Choroid plexus epithelial cell (primary cell): ENCODE measurements at regions not wholly inside any gene's neighbourhood (a gene's known extent, or its start where the extent isn't known, plus 50 kb on each side); places are given as distances from the start of the nearest gene placed in this dataset.
"Not testable (repeated sequence)": the region's sequence is repeated elsewhere in the genome, so short reads cannot be mapped to it uniquely, and the experiment has no call there.

Source experiments
- DNase-seq: peaks from one replicate; pipeline ENCODE4 v3.0.0-alpha.2; 2010; ENCODE audit warnings: low read depth
- H3K4me3 ChIP-seq: 2 replicates; pipeline ENCODE4 v1.5.1; 2011; ENCODE audit warnings: low read depth, mild to moderate bottlenecking, control low read depth, low read length, moderate library complexity
- CTCF ChIP-seq: conservative IDR thresholded peaks from 2 replicates; pipeline ENCODE4 v1.5.1; 2011; ENCODE audit warnings: low read depth, mild to moderate bottlenecking, control low read depth, inconsistent platforms, low read length, moderate library complexity

- no peak for DNase-seq
- TF ChIP-seq CTCF = no peak
- H3K4me3 ChIP-seq = no peak overlapping the region
Measured at GRCh38 chr5:17748941-17749340, 114.7 kb downstream of the TAF11L14 start.

GRCh38 chr5:17755406-17755805, 121.1 kb downstream of the TAF11L14 start:
- not testable (repeated sequence) for DNase-seq, H3K4me3 ChIP-seq

- no peak overlapping the region for H3K4me3 ChIP-seq
- no peak for TF ChIP-seq CTCF
- DNase-seq = no peak
Measured at GRCh38 chr5:17761326-17761725, 127.1 kb downstream of the TAF11L14 start.

- H3K4me3 ChIP-seq = no peak overlapping the region
- TF ChIP-seq CTCF = no peak
Measured at GRCh38 chr5:17763301-17763700, 129.0 kb downstream of the TAF11L14 start.

GRCh38 chr5:17766031-17766430, 131.8 kb downstream of the TAF11L14 start:
- TF ChIP-seq CTCF = no peak

More at GRCh38 chr5:17763301-17763700, 129.0 kb downstream of the TAF11L14 start:
- DNase-seq = peak; percentile 43

GRCh38 chr5:17769277-17769676, 135.0 kb downstream of the TAF11L14 start:
- no peak for DNase-seq
- TF ChIP-seq CTCF = no peak
- H3K4me3 ChIP-seq = no peak overlapping the region

More at GRCh38 chr5:17766031-17766430, 131.8 kb downstream of the TAF11L14 start:
- DNase-seq = no peak
- no peak overlapping the region for H3K4me3 ChIP-seq

GRCh38 chr5:17772232-17772631, 138.0 kb downstream of the TAF11L14 start:
- DNase-seq = no peak
- no peak for TF ChIP-seq CTCF
- no peak overlapping the region for H3K4me3 ChIP-seq

- no peak overlapping the region for H3K4me3 ChIP-seq
- no peak for DNase-seq
- TF ChIP-seq CTCF = no peak
Measured at GRCh38 chr5:17785774-17786173, 151.5 kb downstream of the TAF11L14 start.
